ENCODE measurements at regions not wholly inside any gene's neighbourhood (a gene's known extent, or its start where the extent isn't known, plus 50 kb on each side); places are given as distances from the start of the nearest gene placed in this dataset.
"Not testable (repeated sequence)": the region's sequence is repeated elsewhere in the genome, so short reads cannot be mapped to it uniquely, and the experiment has no call there.

DNA sequence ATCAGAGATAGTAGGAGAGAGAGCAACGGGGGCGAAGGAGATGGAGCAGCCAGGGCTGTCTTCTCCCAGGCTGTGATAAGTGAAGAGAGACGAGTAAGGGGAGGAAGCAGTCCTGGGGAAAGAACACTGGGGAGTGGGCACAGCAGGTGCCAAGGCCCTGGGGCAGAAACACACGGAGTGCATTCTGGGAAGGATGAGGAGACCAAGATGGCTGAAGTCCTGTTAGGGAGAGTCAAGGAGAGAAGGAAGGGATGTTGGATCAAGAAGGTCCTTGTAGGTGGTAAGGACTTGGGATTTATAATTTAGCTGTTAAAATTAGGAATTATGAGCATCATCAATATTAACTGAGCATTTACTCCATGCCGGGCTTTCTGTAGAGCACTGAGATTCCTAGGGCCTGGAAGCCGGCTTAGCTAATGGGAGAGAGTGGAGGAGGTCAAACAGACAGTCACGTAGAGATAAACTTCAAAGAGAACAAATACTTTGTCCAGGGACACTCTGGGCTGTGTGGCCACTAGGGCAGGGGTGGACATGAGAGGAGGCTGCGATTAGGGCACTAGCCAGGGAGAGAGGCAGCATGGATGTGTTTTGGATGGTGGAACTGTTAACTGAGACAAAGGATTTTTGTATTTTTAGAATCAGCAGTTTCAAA is 134.2 kb upstream of the PEG3 start:
- H3K36me3 Mint-ChIP-seq, result no peaks in the 10 kb centered on the region
- H3K4me1 Mint-ChIP-seq (ENCODE audit: low read depth), result no peaks in the 10 kb centered on the region
- no peak for DNase-seq
- CTCF ChIA-PET, result no interaction called here
- POLR2A ChIA-PET, result no interaction called here
- peaks cover 49% of the 10 kb centered on the region for H3K9me3 Mint-ChIP-seq
- no peak overlapping the region for H3K27ac Mint-ChIP-seq
- H3K4me3 Mint-ChIP-seq, result no peak overlapping the region
- intact Hi-C loops (cut with micrococcal nuclease), result no loop called here
- no peaks in the 10 kb centered on the region for H3K27me3 Mint-ChIP-seq

DNA sequence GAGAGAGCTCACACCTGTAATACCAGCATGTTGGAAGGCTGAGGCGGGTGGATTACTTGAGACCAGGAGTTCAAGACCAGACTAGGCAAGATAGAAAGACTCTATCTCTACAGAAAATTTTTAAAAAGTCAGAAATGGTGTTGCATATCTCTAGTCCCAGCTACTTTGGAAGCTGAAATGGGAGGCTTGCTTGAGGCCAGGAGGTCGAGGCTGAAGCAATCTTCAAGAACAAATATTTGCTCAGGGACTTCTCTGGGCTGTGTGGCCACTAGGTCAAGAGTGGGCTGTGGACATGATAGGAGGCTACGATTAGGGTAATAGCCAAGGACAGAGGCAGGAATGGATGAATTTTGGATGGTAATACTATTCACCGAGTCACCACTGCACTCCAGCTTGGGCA is 135.8 kb upstream of the PEG3 start:
- Mint-ChIP-seq H3K9me3 (peaks cover 53% of the 10 kb centered on the region), H3K4me1 (ENCODE audit: low read depth) (no peaks in the 10 kb centered on the region), H3K36me3 (no peaks in the 10 kb centered on the region), H3K27ac (no peak overlapping the region), H3K27me3 (no peaks in the 10 kb centered on the region), H3K4me3 (no peak overlapping the region)
- DNase-seq, result no peak
- ChIA-PET POLR2A (no interaction called here), CTCF (no interaction called here)
- intact Hi-C loops (cut with micrococcal nuclease), result no loop called here

DNA sequence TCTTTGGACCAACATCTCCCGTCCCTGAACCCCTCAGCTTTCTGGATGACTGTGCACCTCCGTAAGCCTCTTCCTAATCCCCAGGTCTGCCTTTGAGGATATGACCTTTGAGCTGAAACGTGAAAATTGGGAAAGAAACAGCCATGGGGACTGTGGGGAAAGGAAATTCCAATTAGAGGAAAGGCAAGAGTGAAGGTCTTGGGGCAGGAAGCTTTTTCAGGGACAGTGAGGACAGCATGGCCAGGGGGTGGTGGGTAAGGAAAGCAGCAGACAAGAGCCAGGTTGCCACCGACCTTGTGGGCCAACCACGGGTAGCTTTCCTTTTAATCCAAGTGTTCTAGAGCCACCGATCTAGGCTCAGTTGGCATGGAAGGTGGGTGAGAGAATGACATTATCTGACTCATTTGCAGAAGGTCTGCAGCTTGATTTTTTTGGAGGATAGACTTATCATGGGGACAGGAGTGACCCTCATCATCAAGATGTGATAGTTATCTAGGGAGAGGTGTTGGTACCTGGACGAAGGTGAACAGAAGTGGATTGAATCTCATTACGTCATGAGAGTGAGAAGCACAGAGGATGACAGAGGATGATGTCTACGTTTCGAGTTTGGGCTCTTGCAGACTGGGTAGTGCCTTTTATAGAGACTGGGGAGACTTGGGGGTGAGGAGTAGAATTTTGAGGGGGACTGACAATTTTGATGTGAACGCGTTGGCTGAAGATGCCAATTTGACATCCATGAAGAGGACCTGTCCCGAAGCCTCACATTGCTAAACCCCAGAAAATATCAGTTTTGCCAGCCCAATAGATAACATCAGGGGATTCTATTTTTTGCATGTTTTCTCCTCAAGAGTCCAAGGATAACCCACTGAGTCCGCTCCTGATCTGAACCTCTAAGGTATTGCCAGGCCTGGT is 136.7 kb upstream of the PEG3 start:
- ChIA-PET POLR2A (no interaction called here), CTCF (no interaction called here)
- Mint-ChIP-seq H3K27me3 (no peaks in the 10 kb centered on the region), H3K36me3 (no peaks in the 10 kb centered on the region), H3K27ac (no peak overlapping the region), H3K4me3 (no peak overlapping the region), H3K4me1 (ENCODE audit: low read depth) (no peaks in the 10 kb centered on the region), H3K9me3 (peaks cover 58% of the 10 kb centered on the region)
- intact Hi-C loops (cut with micrococcal nuclease), result no loop called here
- DNase-seq, result no peak

DNA sequence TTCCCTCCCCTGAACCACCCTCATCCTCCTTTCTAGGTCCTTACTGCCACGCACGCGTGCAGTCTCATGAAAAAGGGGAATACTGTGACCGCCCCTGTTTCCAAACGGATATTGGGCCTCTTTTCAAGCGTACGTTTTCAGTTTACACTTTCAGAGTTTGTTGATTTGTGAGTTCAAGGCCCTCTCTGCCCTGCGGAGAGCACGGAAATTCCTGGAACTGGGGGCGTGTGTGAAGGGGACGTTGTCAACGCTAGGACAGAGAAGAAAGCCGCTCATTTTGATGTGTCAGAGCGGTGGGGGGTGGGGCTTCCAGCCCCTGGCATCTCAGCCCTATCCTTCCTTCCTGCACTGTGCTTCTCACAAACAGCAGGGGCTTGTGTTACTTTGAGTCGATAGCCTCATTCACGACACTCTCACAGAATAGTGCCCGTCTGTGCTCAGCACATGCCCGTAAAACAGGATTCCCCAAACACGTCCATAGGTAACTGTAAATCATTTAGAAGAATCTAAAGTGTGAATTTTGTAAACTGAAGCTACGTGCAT is 137.6 kb upstream of the PEG3 start:
- Mint-ChIP-seq H3K9me3 (peaks cover 62% of the 10 kb centered on the region), H3K27ac (no peak overlapping the region), H3K27me3 (no peaks in the 10 kb centered on the region), H3K4me1 (ENCODE audit: low read depth) (no peaks in the 10 kb centered on the region), H3K4me3 (no peak overlapping the region), H3K36me3 (peaks cover 3% of the 10 kb centered on the region)
- intact Hi-C loops (cut with micrococcal nuclease), result no loop called here
- no peak for DNase-seq
- ChIA-PET POLR2A (no interaction called here), CTCF (no interaction called here)

GRCh38 chr19:56980326-56980725 is 139.5 kb upstream of the USP29 start:
- H3K27me3 Mint-ChIP-seq; H3K4me3 Mint-ChIP-seq; intact Hi-C loops (cut with micrococcal nuclease); CTCF ChIA-PET; DNase-seq; H3K27ac Mint-ChIP-seq; H3K4me1 Mint-ChIP-seq (ENCODE audit: low read depth); POLR2A ChIA-PET; H3K36me3 Mint-ChIP-seq: not testable (repeated sequence)
- peaks cover 64% of the 10 kb centered on the region for H3K9me3 Mint-ChIP-seq

DNA sequence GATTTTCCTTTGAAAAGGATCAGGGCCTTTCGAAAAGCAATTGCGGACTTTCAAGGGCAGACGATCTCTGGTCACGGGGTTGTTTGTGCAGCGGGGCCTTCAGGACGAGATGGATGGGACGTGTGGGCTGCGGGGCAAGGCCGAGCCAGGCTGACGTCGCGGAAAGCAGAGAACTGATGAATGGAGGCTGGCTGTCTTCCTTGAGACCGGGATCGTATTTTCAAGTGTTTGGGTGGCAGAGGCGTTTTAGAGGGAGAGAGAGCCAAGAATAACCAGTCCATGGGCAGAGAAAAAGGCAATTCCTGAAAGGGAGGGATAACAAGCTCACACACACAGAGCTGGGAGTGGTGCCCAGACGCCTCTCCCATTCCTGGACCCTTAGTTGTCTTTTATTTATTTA is 138.9 kb upstream of the USP29 start:
- no peaks in the 10 kb centered on the region for H3K27me3 Mint-ChIP-seq
- H3K9me3 Mint-ChIP-seq, result peaks cover 65% of the 10 kb centered on the region
- no peak overlapping the region for H3K4me3 Mint-ChIP-seq
- H3K4me1 Mint-ChIP-seq (ENCODE audit: low read depth), result no peaks in the 10 kb centered on the region
- ChIA-PET POLR2A (no interaction called here), CTCF (no interaction called here)
- H3K36me3 Mint-ChIP-seq, result peaks cover 3% of the 10 kb centered on the region
- intact Hi-C loops (cut with micrococcal nuclease), result no loop called here
- no peak overlapping the region for H3K27ac Mint-ChIP-seq
- no peak for DNase-seq

DNA sequence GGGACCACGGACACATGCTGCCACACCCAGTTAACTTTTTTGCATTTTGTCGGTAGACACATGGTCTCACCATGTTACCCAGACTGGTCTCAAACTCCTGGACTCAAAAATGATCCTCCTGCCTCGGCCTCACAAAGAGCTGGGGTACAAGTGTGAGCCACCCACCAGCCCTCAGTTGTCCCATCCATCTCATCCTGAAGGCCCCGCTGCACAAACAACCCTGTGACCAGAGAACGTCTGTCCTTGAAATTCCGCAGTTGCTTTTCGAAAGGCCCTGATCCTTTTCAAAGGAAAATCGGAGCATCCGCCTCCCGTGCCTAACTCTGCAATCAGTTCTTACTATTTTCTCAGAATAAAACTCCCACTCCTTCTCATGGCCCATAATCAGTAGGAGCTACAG is 138.3 kb upstream of the USP29 start:
- H3K27ac Mint-ChIP-seq; intact Hi-C loops (cut with micrococcal nuclease): not testable (repeated sequence)
- peaks cover 65% of the 10 kb centered on the region for H3K9me3 Mint-ChIP-seq

DNA sequence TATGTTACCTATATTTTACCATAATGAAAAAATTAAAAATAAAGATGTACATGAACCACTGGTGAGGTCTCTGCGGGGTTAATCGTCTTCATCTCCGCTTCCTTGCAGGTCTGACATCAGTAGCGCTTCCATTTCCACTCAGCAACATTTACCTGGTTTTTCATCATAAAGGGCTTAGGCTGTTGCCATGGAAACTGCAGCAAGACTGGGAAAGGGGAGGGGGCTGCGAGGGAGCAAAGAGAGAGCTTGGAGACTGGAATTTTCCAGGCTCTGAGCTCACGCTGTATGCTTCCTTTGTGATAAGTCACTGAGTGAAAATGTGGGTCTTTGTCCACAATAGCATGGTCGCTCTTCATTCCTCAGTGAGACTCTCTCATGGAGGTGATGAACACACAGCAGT is 136.6 kb upstream of the USP29 start:
- Mint-ChIP-seq H3K4me1 (ENCODE audit: low read depth) (no peaks in the 10 kb centered on the region), H3K27ac (no peak overlapping the region), H3K9me3 (peaks cover 59% of the 10 kb centered on the region), H3K4me3 (no peak overlapping the region), H3K36me3 (peaks cover 3% of the 10 kb centered on the region), H3K27me3 (no peaks in the 10 kb centered on the region)
- ChIA-PET POLR2A (no interaction called here), CTCF (no interaction called here)
- intact Hi-C loops (cut with micrococcal nuclease), result no loop called here
- no peak for DNase-seq

More for the DNA sequence above, 138.3 kb upstream of the USP29 start:
- H3K27me3 Mint-ChIP-seq; H3K36me3 Mint-ChIP-seq; POLR2A ChIA-PET; DNase-seq; CTCF ChIA-PET; H3K4me3 Mint-ChIP-seq; H3K4me1 Mint-ChIP-seq (ENCODE audit: low read depth): not testable (repeated sequence)

DNA sequence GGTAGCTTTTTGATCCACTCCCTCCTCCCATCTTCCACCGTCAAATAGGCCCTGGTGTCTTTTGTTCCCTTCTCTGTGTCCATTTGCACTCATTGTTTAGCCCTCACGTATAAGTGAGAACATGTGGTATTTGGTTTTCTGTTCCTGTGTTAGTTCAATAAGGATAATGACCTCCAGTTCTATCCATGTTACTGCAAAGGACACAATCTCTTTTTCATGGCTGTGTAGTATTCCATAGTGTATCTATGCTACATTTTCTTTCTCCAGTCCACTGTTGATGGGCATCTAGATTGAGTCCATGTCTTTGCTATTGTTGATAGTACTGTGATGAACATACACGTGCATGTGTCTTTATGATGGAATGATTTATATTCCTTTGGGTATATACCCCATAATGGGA is 136.0 kb upstream of the USP29 start:
- H3K27ac Mint-ChIP-seq, result no peak overlapping the region
- peaks cover 3% of the 10 kb centered on the region for H3K36me3 Mint-ChIP-seq
- peaks cover 57% of the 10 kb centered on the region for H3K9me3 Mint-ChIP-seq
- no peaks in the 10 kb centered on the region for H3K4me1 Mint-ChIP-seq (ENCODE audit: low read depth)
- H3K27me3 Mint-ChIP-seq, result no peaks in the 10 kb centered on the region
- no peak for DNase-seq
- POLR2A ChIA-PET, result no interaction called here
- CTCF ChIA-PET, result no interaction called here
- intact Hi-C loops (cut with micrococcal nuclease), result no loop called here
- H3K4me3 Mint-ChIP-seq, result no peak overlapping the region

DNA sequence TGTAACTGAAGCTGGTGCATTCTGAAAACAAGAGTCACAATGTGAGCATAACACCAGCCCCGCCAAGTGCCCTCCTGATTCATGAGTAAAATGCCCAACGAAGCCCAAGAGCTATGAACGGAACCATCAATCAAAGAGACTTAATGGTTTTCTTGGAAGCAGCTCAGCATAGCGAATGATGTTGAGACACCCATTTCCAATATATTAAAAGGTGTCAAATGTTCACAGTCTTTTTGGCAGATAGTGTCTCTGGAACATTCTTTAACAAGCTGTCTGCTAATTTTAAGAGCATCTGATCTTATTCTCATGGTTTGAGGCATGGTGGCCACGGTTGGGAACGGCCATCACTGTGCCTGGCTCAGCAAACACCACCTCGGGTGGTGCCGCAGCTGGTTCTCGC is 133.4 kb upstream of the USP29 start:
- no peaks in the 10 kb centered on the region for H3K4me1 Mint-ChIP-seq (ENCODE audit: low read depth)
- H3K27ac Mint-ChIP-seq, result no peak overlapping the region
- peaks cover 6% of the 10 kb centered on the region for H3K36me3 Mint-ChIP-seq
- intact Hi-C loops (cut with micrococcal nuclease), result no loop called here
- POLR2A ChIA-PET, result no interaction called here
- CTCF ChIA-PET, result no interaction called here
- H3K9me3 Mint-ChIP-seq, result peaks cover 60% of the 10 kb centered on the region
- no peak overlapping the region for H3K4me3 Mint-ChIP-seq
- no peak for DNase-seq
- H3K27me3 Mint-ChIP-seq, result no peaks in the 10 kb centered on the region

GRCh38 chr19:56987184-56987583 is 132.6 kb upstream of the USP29 start:
- H3K9me3 Mint-ChIP-seq, result peaks cover 56% of the 10 kb centered on the region
- CTCF ChIA-PET, result no interaction called here

GRCh38 chr19:56988299-56988698 is 131.5 kb upstream of the USP29 start:
- Mint-ChIP-seq H3K9me3 (peaks cover 63% of the 10 kb centered on the region), H3K36me3 (peaks cover 7% of the 10 kb centered on the region), H3K4me3 (no peak overlapping the region), H3K27ac (no peak overlapping the region), H3K27me3 (no peaks in the 10 kb centered on the region), H3K4me1 (ENCODE audit: low read depth) (no peaks in the 10 kb centered on the region)
- DNase-seq, result no peak
- intact Hi-C loops (cut with micrococcal nuclease), result no loop called here
- ChIA-PET CTCF (no interaction called here), POLR2A (no interaction called here)

More at GRCh38 chr19:56987184-56987583, 132.6 kb upstream of the USP29 start:
- DNase-seq, result no peak
- Mint-ChIP-seq H3K4me1 (ENCODE audit: low read depth) (no peaks in the 10 kb centered on the region), H3K27me3 (no peaks in the 10 kb centered on the region), H3K36me3 (peaks cover 6% of the 10 kb centered on the region), H3K27ac (no peak overlapping the region), H3K4me3 (no peak overlapping the region)
- POLR2A ChIA-PET, result no interaction called here
- intact Hi-C loops (cut with micrococcal nuclease), result no loop called here

- no peaks in the 10 kb centered on the region for H3K4me1 Mint-ChIP-seq (ENCODE audit: low read depth)
- H3K27me3 Mint-ChIP-seq, result no peaks in the 10 kb centered on the region
- ChIA-PET CTCF (no interaction called here), POLR2A (no interaction called here)
- peaks cover 9% of the 10 kb centered on the region for H3K36me3 Mint-ChIP-seq
- DNase-seq, result no peak
- H3K9me3 Mint-ChIP-seq, result peaks cover 52% of the 10 kb centered on the region
- intact Hi-C loops (cut with micrococcal nuclease), result no loop called here
- H3K27ac Mint-ChIP-seq, result no peak overlapping the region
- no peak overlapping the region for H3K4me3 Mint-ChIP-seq
Measured at GRCh38 chr19:56991912-56992311, 127.9 kb upstream of the USP29 start.

Measured in activated CD4-positive, alpha-beta memory T cell treated with anti-CD3 and anti-CD28 coated beads for 36 hours (primary cell).